ENCODE measurements at regions not wholly inside any gene's neighbourhood (a gene's known extent, or its start where the extent isn't known, plus 50 kb on each side); places are given as distances from the start of the nearest gene placed in this dataset.

DNA sequence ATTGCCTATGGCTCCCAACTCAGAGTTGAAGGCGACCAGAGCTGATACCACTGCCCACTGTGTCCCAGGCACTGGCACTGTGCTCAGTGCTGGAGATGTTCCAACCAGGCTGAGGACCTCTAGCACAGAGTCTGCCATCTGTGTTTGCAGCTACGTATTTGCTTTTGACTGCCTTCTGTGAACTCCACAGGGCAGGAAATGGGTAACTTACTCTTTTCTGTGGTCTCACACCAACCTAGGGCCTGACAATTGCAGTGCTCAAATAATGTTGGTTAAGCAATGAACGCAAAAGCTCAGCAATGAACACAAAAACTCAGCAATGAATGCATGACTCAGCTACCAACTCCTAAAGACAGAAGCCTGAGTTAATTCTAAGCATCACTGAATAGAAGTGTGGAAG, 202.8 kb downstream of the NUAK1 start:
- no peak for DNase-seq (ENCODE audit: low read depth in 4 of 4, low spot score in 3 of 4)

DNA sequence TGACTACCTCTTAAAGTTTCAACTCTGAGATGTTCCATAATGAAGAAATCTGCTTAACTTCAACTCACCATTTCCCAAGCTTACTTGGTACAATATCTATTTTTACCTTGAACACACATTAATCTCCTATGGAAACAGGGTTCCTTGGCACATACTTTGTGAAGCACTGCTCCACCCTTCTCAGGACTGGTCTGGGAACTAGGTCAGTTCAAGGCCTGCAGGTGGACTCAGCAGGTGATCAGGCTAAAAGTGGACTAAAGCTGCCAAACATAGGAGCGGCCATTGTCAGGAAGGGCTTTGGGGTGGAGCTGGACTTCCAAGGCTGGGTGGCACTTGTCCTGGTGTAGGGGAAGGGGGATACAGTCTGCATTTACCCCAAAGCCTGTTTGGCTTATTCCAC, 202.3 kb downstream of the NUAK1 start:
- no peak for DNase-seq (ENCODE audit: low read depth in 4 of 4, low spot score in 3 of 4)

DNA sequence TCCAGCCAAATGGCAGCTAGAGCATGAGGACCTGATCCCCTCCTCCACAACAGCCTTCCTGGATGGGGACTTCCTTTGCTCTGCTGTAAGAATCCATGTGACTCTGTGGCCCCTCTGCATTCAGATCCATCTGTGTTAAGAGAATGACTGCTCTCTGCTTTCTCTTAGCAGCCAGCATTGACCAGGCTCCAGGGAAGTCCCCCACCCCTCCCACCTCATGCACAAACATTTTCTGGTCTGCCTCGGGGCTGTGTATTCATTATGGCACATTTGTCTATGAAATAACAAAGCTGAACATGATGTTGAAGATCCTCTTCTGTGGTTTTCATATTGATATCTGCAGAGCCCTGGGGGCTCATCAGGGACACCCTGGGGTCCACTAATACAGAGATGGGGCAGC, 201.7 kb downstream of the NUAK1 start:
- DNase-seq (ENCODE audit: low read depth in 4 of 4, low spot score in 3 of 4), result no peak

DNA sequence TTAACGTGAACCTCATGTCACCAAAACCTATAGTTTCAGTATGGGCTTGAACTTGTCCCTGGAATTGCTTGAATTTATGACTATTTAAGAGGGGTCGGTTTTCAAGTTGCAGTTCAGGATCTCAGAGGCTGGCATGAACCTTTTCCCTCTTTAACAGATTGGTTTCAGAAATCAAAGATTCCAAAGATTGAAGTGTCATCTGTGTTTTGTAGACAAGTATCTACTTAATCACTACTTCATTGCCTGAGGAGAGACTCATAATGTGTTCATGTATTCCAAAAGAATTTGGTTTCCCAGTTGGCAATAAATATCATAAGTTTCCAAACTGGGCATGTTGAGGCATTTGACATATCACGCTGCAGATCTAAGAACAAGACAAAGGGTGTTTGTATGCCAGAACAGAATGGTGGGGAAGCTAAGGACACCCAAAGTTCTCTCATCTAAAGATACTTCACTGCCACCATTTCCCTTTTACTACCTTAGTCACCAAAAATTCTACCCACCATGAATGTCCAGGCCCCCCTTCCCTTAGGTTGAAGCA, 199.5 kb downstream of the NUAK1 start:
- DNase-seq (ENCODE audit: low read depth in 4 of 4, low spot score in 3 of 4), result no peak

DNA sequence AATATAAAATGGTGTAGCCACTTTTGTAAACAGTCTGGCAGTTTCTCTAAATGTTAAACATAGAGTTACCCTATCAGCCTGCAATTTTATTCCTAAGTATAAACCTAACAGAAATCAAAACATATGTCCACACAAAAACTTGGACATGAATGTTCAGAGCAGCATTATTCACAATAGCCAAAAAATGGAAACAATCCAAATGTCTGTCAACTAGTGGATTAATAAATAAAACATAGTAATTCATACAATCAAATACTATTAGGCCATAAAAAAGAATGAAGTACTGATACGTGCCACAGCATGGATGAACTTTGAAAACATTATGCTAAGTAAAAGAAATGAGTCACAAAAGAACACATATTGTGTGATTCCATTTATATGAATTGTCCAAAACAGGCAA, 196.5 kb downstream of the NUAK1 start:
- DNase-seq (ENCODE audit: low read depth in 4 of 4, low spot score in 3 of 4), result no peak

DNA sequence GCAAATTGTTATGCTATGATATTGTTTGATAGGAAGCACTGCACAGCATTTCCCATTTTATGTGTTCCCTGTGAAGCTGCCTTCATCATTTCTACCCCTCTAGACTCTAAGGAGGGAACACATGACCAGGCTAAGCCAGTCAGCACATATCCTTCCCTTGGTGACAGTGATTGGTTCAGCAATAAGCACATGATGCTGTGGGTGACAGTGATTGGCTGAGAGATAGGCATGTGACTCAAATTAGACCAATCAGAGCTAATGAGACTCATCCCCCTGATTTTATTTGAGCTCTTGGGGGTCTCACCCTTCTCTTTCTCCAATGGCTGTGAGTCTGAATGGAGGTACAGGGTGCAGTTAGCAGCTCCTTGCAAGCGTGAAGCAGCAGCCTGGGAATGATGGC, 195.2 kb downstream of the NUAK1 start:
- DNase-seq (ENCODE audit: low read depth in 4 of 4, low spot score in 3 of 4), result no peak

DNA sequence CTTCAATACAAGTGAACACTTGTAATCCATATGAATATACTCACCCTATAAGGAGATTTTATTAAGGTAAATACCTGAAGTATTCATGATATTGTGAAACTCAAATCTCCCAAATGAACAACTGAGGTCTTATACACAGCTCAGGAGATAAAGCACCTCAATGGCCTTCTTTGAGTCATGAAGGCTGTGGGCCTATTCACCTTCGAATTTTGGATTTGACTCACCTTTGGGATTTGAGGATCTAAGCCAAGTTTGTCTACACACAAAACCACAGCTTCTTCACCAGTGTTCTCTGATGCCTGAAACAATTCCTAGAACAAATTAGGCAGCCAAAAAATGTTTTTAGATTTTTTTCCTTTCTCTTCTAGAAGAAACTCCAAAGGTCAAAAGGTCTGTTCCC, 194.1 kb downstream of the NUAK1 start:
- no peak for DNase-seq (ENCODE audit: low read depth in 4 of 4, low spot score in 3 of 4)

DNA sequence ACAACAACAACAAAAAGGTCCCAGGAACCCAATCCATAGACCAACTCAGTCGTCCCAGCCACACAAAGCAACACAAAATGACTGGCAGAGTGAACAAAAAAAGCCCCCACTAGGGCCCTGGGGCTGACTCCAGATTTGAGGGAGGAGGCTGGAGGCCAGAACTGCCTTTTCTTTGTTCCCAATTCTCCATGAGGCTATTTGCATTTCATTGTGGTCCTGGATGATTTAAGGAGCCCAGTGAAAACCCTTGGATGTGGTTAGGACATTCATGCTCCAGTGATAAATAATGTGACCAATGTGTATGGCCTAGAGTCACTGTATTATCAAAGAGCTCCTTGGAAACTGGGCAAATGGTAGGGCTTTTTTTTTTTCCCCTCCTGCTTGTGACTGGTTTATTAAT, 192.9 kb downstream of the NUAK1 start:
- DNase-seq (ENCODE audit: low read depth in 4 of 4, low spot score in 3 of 4), result peak in 1 of 4 donors; percentile 35

DNA sequence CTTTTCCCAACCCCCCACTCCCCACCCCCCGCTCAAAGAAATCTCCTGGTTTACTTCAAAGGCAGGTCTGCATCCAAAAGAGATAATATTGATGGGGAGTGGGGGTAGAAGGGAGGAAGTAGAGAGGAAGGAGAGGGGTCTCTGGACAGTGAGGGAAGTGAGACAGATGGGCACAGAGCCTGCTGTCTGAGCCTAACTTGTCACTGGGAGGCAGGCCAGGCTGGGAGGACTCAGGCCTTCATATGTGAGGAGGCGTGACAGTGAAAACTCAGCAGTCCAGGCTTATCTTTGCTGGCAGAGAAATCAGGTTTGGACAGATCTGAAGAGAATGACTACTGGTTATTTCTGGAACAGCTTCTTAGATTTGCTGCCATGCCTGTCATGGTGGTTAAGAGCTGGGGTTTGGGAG, 192.3 kb downstream of the NUAK1 start:
- no peak for DNase-seq (ENCODE audit: low read depth in 4 of 4, low spot score in 3 of 4)

DNA sequence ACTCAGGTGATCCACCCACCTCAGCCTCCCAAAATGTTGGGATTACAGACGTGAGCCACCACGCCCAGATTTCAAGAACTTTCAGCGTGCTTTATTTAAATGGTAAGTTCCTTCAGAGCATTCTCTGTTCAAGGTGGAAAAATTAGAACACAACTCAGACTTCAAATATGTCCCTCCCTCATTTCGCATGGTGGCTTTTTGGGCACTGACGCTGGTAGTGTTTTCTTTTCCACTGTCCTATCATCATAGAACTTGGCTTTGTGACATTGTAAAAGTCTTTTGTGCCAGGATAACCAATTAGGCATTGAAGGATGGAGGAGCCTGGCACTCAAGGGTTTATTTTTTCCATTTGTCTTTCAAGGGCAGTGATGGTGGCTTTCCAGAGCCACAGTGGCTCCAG, 190.8 kb downstream of the NUAK1 start:
- DNase-seq (ENCODE audit: low read depth in 4 of 4, low spot score in 3 of 4), result no peak

DNA sequence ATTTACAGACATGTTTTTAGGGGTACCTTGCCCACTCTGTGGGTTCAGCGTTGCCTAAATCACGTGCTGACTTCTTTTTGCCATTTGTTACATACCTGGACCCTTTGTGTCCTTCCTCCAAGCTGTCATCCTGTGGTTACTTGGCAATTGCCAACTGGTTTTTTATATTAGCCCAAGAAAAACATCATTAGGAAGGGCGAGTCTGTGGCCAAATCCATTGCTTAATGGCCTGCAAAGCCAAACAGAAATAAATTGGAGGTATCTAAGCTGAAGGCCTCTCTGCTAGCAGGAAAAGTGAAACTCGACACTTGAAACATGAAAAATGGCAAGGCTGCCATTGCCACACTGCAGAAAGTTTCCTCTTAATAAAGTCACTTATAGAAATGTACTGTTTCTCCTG, 190.4 kb downstream of the NUAK1 start:
- DNase-seq (ENCODE audit: low read depth in 4 of 4, low spot score in 3 of 4), result no peak

DNA sequence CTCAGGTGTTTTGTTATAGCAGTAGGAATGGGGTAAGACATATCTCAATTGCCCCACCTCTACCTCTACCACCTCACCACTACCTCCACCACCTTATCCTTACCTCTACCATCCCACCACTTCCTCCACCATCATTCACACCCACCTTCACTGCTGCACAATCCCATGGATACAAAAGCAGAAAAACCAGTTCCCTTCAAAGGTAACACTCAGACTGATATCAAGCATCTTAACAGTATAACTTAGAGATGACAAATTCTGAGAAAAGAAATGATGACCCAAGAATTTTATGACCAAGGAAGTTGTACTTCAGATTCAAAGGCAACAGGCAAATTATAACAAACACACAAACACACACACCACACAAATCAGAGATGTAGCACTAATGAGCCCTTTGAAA, 189.4 kb downstream of the NUAK1 start:
- no peak for DNase-seq (ENCODE audit: low read depth in 4 of 4, low spot score in 3 of 4)

DNA sequence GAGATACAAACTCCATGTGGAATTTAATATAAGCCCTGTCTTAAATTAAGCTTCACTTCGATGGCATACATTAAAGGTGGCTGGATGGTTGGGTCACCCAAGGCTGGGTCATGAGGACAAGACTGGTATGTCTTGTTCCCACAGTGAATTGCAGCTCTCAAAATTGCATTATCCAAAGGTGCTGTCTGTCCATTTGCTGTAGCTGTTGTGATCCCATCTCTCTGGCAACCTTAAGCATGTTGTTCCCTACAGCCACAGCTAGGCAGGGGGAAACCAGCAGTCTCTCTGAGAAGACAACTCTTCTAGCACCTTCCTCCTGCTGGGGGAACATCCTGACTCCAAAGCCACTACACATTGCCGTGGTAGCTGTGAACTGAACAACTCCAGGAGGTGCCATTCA, 187.0 kb downstream of the NUAK1 start:
- DNase-seq (ENCODE audit: low read depth in 4 of 4, low spot score in 3 of 4), result no peak

DNA sequence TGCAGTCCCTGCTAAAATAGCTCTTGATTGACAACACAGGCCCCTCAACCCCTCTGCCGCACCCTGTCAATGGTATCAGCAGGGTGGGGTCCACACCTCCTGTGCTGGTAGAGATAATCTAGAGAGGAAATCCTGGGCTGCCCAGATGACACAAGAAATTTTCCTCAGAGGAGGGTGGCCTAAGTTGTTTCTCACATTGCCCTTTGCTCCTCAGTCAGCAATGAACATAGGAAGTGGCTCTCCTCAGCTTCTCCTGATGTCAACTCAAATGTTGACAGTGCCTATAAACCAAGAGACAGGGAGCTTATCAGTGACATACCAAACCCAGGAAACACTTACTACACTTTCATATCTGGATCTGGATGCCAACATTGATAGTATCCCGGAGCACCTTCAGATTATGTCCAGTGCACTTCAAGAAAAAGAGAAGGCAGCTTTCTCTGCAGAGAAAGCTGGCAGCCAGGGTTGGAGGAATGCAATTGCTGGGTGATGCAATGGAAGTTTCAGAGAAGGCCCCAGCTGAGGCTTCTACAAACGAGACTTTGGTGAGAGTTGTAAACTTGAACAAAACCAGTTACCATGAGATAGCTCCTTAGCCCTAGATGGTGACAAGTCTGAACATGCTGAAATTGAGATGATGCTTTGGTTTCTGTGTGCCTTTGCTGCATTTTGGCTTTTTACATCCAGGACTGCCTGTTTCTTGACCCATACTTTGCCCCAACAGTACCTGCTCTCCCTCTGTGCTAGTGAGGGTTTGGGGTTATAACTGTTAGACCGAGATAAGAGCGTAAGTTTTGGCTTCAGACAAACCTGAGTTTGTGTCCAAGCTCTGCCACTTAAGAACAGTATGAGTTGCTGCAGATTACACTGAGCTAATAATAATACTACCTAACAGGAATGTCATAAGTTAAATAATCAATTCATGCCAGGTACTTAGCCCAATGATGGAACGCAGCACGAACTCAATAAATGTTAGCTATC, 183.5 kb downstream of the NUAK1 start:
- no peak for DNase-seq (ENCODE audit: low read depth in 4 of 4, low spot score in 3 of 4)

DNA sequence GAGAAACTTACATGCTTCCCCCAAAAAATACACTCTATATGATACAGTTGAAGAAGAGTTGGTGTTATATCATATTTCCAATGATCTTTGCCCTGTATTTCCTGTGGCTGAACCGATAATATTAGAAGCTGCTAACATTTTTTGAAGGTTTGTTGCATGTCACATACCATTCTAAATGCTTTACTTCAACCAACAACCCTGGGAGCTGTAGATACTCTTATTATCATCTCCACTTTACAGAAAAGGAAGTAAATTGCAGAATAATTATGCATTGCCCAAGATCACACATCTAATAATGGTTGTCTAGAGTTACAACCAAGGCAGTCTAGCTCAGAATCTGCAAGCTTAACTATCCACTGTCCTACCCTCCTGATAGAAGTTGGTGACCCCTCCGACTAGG, 182.8 kb downstream of the NUAK1 start:
- no peak for DNase-seq (ENCODE audit: low read depth in 4 of 4, low spot score in 3 of 4)

DNA sequence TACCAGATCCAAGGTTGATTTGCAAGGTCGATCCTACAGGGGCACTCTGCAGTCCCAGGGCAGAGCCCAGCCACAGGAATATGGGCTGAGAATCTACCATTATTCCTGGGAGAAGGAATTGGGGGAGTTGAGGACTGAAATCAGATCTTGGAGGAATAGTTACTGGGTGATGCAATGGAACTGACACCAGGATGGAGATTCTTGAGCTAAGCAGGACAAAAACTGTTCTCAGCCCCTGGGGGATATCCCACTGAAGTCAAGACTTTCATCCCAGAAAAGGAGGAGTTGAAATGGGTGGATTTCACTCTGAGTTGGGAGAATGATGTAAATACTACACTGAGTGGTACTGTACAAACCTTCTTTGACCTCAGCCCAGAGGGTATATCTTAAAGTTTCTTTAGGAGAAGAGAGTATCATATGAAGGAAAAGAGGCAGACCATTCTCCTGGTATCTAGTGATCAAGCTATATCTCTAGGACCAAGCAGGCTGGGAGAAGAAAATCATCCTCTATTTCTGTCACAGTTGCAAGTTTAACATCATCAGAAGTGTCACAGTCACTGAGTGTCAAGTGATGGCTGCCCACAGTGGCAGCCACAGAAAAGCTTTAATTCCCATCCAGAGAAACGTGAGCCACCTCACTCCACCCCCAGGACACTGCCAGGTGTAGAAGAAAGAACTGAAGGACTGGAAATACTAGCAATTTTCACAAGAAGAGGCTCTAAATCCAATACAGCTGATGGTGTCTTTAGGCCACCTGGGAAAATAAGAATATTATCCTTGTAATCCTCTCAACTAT, 181.9 kb downstream of the NUAK1 start:
- no peak for DNase-seq (ENCODE audit: low read depth in 4 of 4, low spot score in 3 of 4)

DNA sequence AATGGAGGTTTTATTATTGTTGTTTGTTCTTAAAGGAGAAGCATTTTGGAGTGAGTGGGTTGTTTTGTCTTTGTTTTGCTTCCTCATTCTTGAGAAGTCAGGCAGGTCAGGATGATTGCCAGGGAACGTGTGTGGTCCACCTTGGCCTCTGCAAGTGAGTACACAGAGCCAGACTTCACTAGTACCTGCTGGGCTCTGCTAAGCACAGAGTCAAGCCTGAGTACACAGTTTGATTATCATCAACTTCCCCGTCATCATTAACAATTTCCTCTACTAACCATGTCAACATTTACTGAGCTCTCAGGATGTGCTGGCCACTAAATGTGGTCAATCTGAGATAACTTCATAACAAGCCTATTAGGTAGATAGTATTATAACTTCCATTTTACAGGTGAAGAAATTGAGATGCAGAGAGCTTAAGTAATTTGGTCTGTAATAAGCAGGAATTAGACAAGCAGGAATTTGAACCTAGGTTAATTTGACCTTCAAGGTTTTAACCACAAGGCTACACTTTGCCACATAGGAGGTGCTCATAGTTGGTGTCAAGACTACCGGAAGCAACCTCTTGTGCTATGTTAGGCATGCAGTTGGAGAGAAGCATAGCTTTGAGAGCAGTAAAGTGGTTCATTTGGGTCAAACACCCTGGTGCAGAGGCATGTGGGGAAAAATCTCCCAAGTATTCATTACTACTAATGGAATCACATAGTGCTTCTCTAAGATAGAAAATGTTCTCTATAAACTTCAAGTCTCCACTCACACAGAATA, 178.3 kb downstream of the NUAK1 start:
- no peak for DNase-seq (ENCODE audit: low read depth in 4 of 4, low spot score in 3 of 4)

DNA sequence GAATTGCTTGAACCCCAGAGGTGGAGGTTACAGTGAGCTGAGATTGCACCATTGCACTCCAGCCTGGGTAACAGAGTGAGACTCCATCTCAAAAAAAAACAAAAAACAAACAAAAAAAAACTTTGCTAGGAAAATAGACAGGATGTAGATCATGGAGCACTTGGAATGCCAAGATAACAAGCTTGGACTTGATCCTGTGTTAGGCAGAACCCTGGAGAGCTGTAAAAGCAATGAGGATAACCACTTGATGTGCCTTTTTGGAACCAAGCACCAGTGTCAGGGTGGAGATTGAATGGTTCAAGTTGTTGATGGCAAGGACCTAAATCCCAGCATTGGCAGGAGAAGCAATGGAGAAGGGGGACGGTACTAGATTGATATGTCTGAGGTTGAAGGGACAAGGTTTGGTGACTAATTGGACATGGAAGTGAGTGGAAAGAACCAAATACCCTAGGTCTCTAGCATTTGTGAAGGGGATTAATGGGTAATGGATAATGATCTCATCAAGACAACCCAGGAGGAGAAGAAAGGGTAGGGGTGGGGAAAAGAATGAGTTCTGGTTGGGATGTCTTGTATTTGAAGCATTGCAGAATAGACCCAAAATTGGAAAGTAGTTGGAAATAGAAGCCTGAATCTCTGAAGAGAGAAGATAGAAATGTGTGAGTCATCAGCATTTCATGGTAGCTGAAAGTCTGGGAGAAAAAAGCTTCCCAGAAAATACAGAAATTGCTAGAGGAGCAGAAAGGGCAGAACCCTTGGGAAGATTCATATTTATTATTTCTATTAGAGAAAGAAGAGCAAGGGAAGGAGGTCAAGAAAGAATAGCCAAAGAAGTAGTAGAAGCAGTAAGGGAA, 176.7 kb downstream of the NUAK1 start:
- DNase-seq (ENCODE audit: low read depth in 4 of 4, low spot score in 3 of 4), result no peak

DNA sequence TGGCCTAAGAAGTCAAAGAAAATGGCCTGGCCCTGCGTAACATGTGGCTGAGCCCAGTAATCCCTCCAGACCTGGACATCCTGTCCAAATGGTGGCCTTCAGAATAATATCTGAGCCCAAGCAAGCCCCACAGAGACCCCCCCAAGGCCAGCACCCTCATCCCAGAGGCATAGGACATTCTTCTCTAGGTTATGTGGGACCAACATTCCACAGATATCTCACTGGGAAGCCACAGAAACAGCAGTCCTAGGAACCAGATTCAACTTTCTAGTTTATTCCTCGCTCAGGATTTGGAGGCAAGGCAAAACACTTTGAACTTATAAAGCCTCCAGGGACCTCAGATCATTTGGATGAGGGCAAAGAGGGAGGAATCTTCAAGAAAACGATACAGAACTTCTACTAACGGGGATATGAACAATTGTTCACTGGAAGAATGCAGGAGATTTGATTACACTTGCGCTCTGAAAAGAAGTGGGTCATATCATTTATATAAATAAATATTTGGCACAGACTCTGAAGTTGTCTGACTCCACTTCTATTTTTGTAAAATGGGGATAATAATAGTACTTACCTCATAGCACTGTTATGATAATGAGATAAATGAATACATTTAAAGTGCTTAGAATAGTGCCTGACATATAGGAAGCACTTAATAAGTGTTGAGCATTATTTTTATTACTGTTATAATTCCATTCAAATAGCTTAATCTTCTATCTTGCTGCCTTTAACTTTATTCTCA, 171.5 kb downstream of the NUAK1 start:
- no peak for DNase-seq (ENCODE audit: low read depth in 4 of 4, low spot score in 3 of 4)
